ENCODE measurements at regions not wholly inside any gene's neighbourhood (a gene's known extent, or its start where the extent isn't known, plus 50 kb on each side); places are given as distances from the start of the nearest gene placed in this dataset.

GRCh38 chr12:47574252-47575021, 131.4 kb downstream of the RPAP3 start:
- H3K4me3 ChIP-seq (ENCODE audit: low read depth in 1 of 3, low read length in 3 of 3): no peak overlapping the region
- no peaks in the 10 kb centered on the region for H3K36me3 ChIP-seq (ENCODE audit: control insufficient read depth in 4 of 4, insufficient read depth in 3 of 4, low read depth in 1 of 4, low read length in 3 of 4)
- H3K27me3 ChIP-seq (ENCODE audit: control insufficient read depth in 4 of 4, insufficient read depth in 4 of 4, low read length in 3 of 4): no peaks in the 10 kb centered on the region
- H3K4me1 ChIP-seq (ENCODE audit: control insufficient read depth in 4 of 4, insufficient read depth in 4 of 4, low read length in 3 of 4): no peaks in the 10 kb centered on the region
- TF ChIP-seq ATF3 (IDR thresholded peaks at IDR 0.05): no peak
- TF ChIP-seq HNF4A (conservative IDR thresholded peaks at IDR 0.05): no peak
- no peak for TF ChIP-seq FOXA2 (IDR thresholded peaks at IDR 0.05)
- TF ChIP-seq ZBTB33 (IDR thresholded peaks at IDR 0.05): no peak
- no peak for TF ChIP-seq GABPA (IDR thresholded peaks at IDR 0.05 in 1 of 2, conservative IDR thresholded peaks at IDR 0.05 in 1 of 2)
- TF ChIP-seq YY1 (IDR thresholded peaks at IDR 0.05): no peak
- TF ChIP-seq MAX (IDR thresholded peaks at IDR 0.05): no peak
- TF ChIP-seq RAD21 (IDR thresholded peaks at IDR 0.05): no peak
- TF ChIP-seq RXRA (IDR thresholded peaks at IDR 0.05): no peak
- TF ChIP-seq FOXA1 (IDR thresholded peaks at IDR 0.05): no peak
- no peaks in the 10 kb centered on the region for H3K9me3 ChIP-seq (ENCODE audit: control insufficient read depth in 4 of 4, low read length in 3 of 4)
- H3K27ac ChIP-seq (ENCODE audit: low read depth in 1 of 2, low read length in 2 of 2): no peak overlapping the region
- 84% methylated on average over 1 of the region's 1 CpG for WGBS
- no peak overlapping the region for H3K9ac ChIP-seq (ENCODE audit: low read depth in 1 of 2, low read length in 2 of 2)
- DNase-seq (ENCODE audit: low spot score): no peak

- 84% methylated on average over 1 of the region's 1 CpG for WGBS
- no peaks in the 10 kb centered on the region for H3K9me3 ChIP-seq (ENCODE audit: control insufficient read depth in 4 of 4, low read length in 3 of 4)
- no peak for DNase-seq (ENCODE audit: low spot score)
- no peaks in the 10 kb centered on the region for H3K36me3 ChIP-seq (ENCODE audit: control insufficient read depth in 4 of 4, insufficient read depth in 3 of 4, low read depth in 1 of 4, low read length in 3 of 4)
- H3K4me1 ChIP-seq (ENCODE audit: control insufficient read depth in 4 of 4, insufficient read depth in 4 of 4, low read length in 3 of 4): no peaks in the 10 kb centered on the region
- H3K9ac ChIP-seq (ENCODE audit: low read depth in 1 of 2, low read length in 2 of 2): no peak overlapping the region
- H3K27me3 ChIP-seq (ENCODE audit: control insufficient read depth in 4 of 4, insufficient read depth in 4 of 4, low read length in 3 of 4): no peaks in the 10 kb centered on the region
- no peak for TF ChIP-seq YY1 (IDR thresholded peaks at IDR 0.05)
- TF ChIP-seq RXRA (IDR thresholded peaks at IDR 0.05): no peak
- no peak for TF ChIP-seq FOXA2 (IDR thresholded peaks at IDR 0.05)
- no peak for TF ChIP-seq REST (IDR thresholded peaks at IDR 0.05)
- no peak for TF ChIP-seq FOXA1 (IDR thresholded peaks at IDR 0.05)
- TF ChIP-seq NR2F2 (IDR thresholded peaks at IDR 0.05): no peak
- TF ChIP-seq TAF1 (conservative IDR thresholded peaks at IDR 0.05): no peak
- no peak for TF ChIP-seq HNF4A (conservative IDR thresholded peaks at IDR 0.05)
- TF ChIP-seq ATF3 (IDR thresholded peaks at IDR 0.05): no peak
- no peak for TF ChIP-seq ZBTB33 (IDR thresholded peaks at IDR 0.05)
- TF ChIP-seq HNF4G (IDR thresholded peaks at IDR 0.05): no peak
- no peak for TF ChIP-seq CTCF (IDR thresholded peaks at IDR 0.05; ENCODE audit: low read depth, low read length, missing input control)
- no peak for TF ChIP-seq SP1 (IDR thresholded peaks at IDR 0.05)
- no peak for TF ChIP-seq GABPA (IDR thresholded peaks at IDR 0.05 in 1 of 2, conservative IDR thresholded peaks at IDR 0.05 in 1 of 2)
- no peak for TF ChIP-seq RAD21 (IDR thresholded peaks at IDR 0.05)
- no peak for TF ChIP-seq MAX (IDR thresholded peaks at IDR 0.05)
- no peak for TF ChIP-seq EGR1 (IDR thresholded peaks at IDR 0.05; ENCODE audit: low read depth in 2 of 2)
- no peak for TF ChIP-seq JUND (IDR thresholded peaks at IDR 0.05)
- no peak overlapping the region for H3K4me3 ChIP-seq (ENCODE audit: low read depth in 1 of 3, low read length in 3 of 3)
- H3K27ac ChIP-seq (ENCODE audit: low read depth in 1 of 2, low read length in 2 of 2): no peak overlapping the region
These were observed 132.6 kb downstream of the RPAP3 start for GRCh38 chr12:47573146-47573659.
